HCT116 (cell line): ENCODE measurements at regions not wholly inside any gene's neighbourhood (a gene's known extent, or its start where the extent isn't known, plus 50 kb on each side); places are given as distances from the start of the nearest gene placed in this dataset.

Experiments used
- ATAC-seq: fragments of 200-7000 bp; cut with Tn5 transposase; 2 replicates; pipeline ENCODE4 v1.9.1; 2020; ENCODE audit warnings: mild to moderate bottlenecking, moderate library complexity
- BruUV-seq: library from RNA; stranded (reverse); fragments of 400-500 nt; replicated peaks from 2 replicates; lab custom pipeline; 2021; lab: Mats Ljungman, UMichigan
- CTCF ChIA-PET: fragments of 300-600 bp; sonication (Branson Sonifier 250); formaldehyde crosslinking; loops from one replicate; lab custom pipeline; 2021; ENCODE audit warnings: antibody characterized with exemption; lab: Charles Lee
- POLR2A ChIA-PET: fragments of 300-600, 350-600 bp; sonication (Branson Sonifier 250); formaldehyde crosslinking; loops from one replicate; lab custom pipeline; 2021; ENCODE audit warnings: antibody characterized with exemption; lab: Charles Lee
- RAD21 ChIA-PET, 2 experiments: fragments of 300-600 bp; sonication (Branson Sonifier 250); formaldehyde crosslinking; loops; one replicate each; lab custom pipeline; 2023; ENCODE audit warnings: low total read pairs in 2 of 2; ENCODE audit not compliant: uncharacterized antibody in 2 of 2, unreplicated experiment in 2 of 2, low non-redundant PET in 1 of 2; lab: Charles Lee
- DNase-seq: peaks from one replicate; pipeline ENCODE4 v3.0.0-alpha.2; 2010; ENCODE audit warnings: low read depth, low spot score
- H2AFZ ChIP-seq: fragments of 200-600 bp; shearing (Covaris generic), sonication (generic); 2 replicates; pipeline ENCODE4 v1.6.1; 2017; ENCODE audit warnings: low read depth, mixed run types, mixed read lengths, antibody characterized with exemption, low read length; ENCODE audit not compliant: poor library complexity, severe bottlenecking
- H3K27ac ChIP-seq: 2 replicates; pipeline ENCODE4 v1.5.1; 2012; ENCODE audit warnings: low read depth, low read length
- H3K27me3 ChIP-seq: fragments of 200-600 bp; sonication (generic); 2 replicates; pipeline ENCODE4 v1.6.1; 2016; ENCODE audit warnings: mixed run types, low read length, mixed read lengths; ENCODE audit not compliant: insufficient read depth
- H3K36me3 ChIP-seq, 2 experiments: fragments of 200-500 bp in 1 of 2; fragments of 200-600 bp in 1 of 2; sonication (Bioruptor generic) in 1 of 2; sonication (generic) in 1 of 2; 2 replicates each; pipeline versions ENCODE4 v1.5.1 to v1.6.1; 2014 to 2016; ENCODE audit warnings: low read length in 2 of 2, inconsistent platforms in 1 of 2, mixed read lengths in 1 of 2, mixed run types in 1 of 2; ENCODE audit not compliant: insufficient read depth in 2 of 2, control insufficient read depth in 1 of 2
- H3K4me1 ChIP-seq, 2 experiments: fragments of 200-600 bp in 1 of 2; sonication (generic) in 1 of 2; 2 replicates each; pipeline versions ENCODE4 v1.5.1 to v1.6.1; 2012 to 2017; ENCODE audit warnings: low read length in 2 of 2, inconsistent platforms in 1 of 2, mild to moderate bottlenecking in 1 of 2, mixed read lengths in 1 of 2, mixed run types in 1 of 2, moderate library complexity in 1 of 2; ENCODE audit not compliant: insufficient read depth in 2 of 2, control insufficient read depth in 1 of 2
- H3K4me2 ChIP-seq: fragments of 200-600 bp; sonication (generic); 2 replicates; pipeline ENCODE4 v1.6.1; 2017; ENCODE audit warnings: mixed run types, low read length, mixed read lengths
- H3K4me3 ChIP-seq, 2 experiments: fragments of 200-600 bp in 1 of 2; sonication (generic) in 1 of 2; replicated peaks in 1 of 2; 2 replicates each; pipeline ENCODE4 v1.5.1; 2011 to 2016; ENCODE audit warnings: low read length in 2 of 2, control low read depth in 1 of 2, low read depth in 1 of 2, mild to moderate bottlenecking in 1 of 2, mixed read lengths in 1 of 2, mixed run types in 1 of 2
- H3K79me2 ChIP-seq: fragments of 200-600 bp; sonication (generic); 2 replicates; pipeline ENCODE4 v1.6.1; 2017; ENCODE audit warnings: mild to moderate bottlenecking, mixed run types, low read length, moderate library complexity, mixed read lengths; ENCODE audit not compliant: insufficient read depth
- H3K9ac ChIP-seq: fragments of 200-600 bp; sonication (generic); 2 replicates; pipeline ENCODE4 v1.6.1; 2016; ENCODE audit warnings: low read length, mixed read lengths
- H3K9me2 ChIP-seq: fragments of 200-600 bp; sonication (generic), shearing (Covaris generic); 2 replicates; pipeline ENCODE4 v1.6.1; 2017; ENCODE audit warnings: mixed run types, mild to moderate bottlenecking, moderate library complexity; ENCODE audit not compliant: insufficient read depth
- H3K9me3 ChIP-seq, 2 experiments: fragments of 200-500 bp in 1 of 2; fragments of 200-600 bp in 1 of 2; sonication (Bioruptor generic) in 1 of 2; sonication (generic) in 1 of 2; 2 replicates each; pipeline ENCODE4 v1.6.1; 2014 to 2017; ENCODE audit warnings: low read length in 2 of 2, mixed read lengths in 2 of 2, inconsistent platforms in 1 of 2, low read depth in 1 of 2, mild to moderate bottlenecking in 1 of 2, mixed run types in 1 of 2, moderate library complexity in 1 of 2; ENCODE audit not compliant: control insufficient read depth in 1 of 2, insufficient read depth in 1 of 2
- H4K20me1 ChIP-seq: fragments of 200-600 bp; sonication (generic), shearing (Covaris generic); 2 replicates; pipeline ENCODE4 v1.6.1; 2017; ENCODE audit warnings: mixed run types, mild to moderate bottlenecking, moderate library complexity; ENCODE audit not compliant: insufficient read depth
- CBX3 ChIP-seq: IDR thresholded peaks from 2 replicates; pipeline ENCODE4 v1.6.1; 2012; ENCODE audit warnings: low read depth
- EGR1 ChIP-seq: IDR thresholded peaks from 2 replicates; pipeline ENCODE4 v1.6.1; 2012; ENCODE audit warnings: low read depth
- ELF1 ChIP-seq: IDR thresholded peaks from 2 replicates; pipeline ENCODE4 v1.6.1; 2012; ENCODE audit warnings: low read depth, borderline replicate concordance
- EZH2 ChIP-seq: fragments of 200-600 bp; sonication (generic); IDR thresholded peaks from 2 replicates; pipeline ENCODE4 v1.6.1; 2017; ENCODE audit warnings: antibody characterized with exemption, mixed run types
- FOSL1 ChIP-seq: IDR thresholded peaks from 2 replicates; pipeline ENCODE4 v1.6.1; 2012; ENCODE audit warnings: low read depth
- SRF ChIP-seq: IDR thresholded peaks from 2 replicates; pipeline ENCODE4 v1.6.1; 2012; ENCODE audit warnings: low read depth
- TCF7L2 ChIP-seq: IDR thresholded peaks from 2 replicates; pipeline ENCODE4 v1.7.0; 2011; ENCODE audit warnings: borderline replicate concordance, inconsistent platforms; ENCODE audit not compliant: insufficient read depth, insufficient read length; ENCODE audit errors: extremely low read depth
- YY1 ChIP-seq: IDR thresholded peaks from 2 replicates; pipeline ENCODE4 v1.6.1; 2011; ENCODE audit warnings: low read length, low read depth, moderate library complexity, mild to moderate bottlenecking; ENCODE audit not compliant: insufficient replicate concordance; ENCODE audit errors: extremely low read depth
- ZNF274 ChIP-seq: fragments of 200-500 bp; sonication (Bioruptor generic); IDR thresholded peaks from 2 replicates; pipeline ENCODE4 v1.6.1; 2014; ENCODE audit warnings: mild to moderate bottlenecking, low read depth, low read length, inconsistent platforms
- intact Hi-C: fragments of 100-400 bp; cut with micrococcal nuclease; formaldehyde crosslinking; loops from 2 replicates; pipeline ENCODE4 v1.10.0; 2022
- TF ChIP-seq, protein P1 (sequence below): IDR thresholded peaks from 2 replicates; pipeline ENCODE4 v1.6.1; 2012

- no peak for TF ChIP-seq TCF7L2
- TF ChIP-seq YY1, result no peak
- no peak for TF ChIP-seq ELF1
- TF ChIP-seq SRF, result no peak
- no peak for TF ChIP-seq FOSL1
Observed at GRCh38 chr2:20543469-20544152, 96.7 kb downstream of the RHOB start (continued).

DNA sequence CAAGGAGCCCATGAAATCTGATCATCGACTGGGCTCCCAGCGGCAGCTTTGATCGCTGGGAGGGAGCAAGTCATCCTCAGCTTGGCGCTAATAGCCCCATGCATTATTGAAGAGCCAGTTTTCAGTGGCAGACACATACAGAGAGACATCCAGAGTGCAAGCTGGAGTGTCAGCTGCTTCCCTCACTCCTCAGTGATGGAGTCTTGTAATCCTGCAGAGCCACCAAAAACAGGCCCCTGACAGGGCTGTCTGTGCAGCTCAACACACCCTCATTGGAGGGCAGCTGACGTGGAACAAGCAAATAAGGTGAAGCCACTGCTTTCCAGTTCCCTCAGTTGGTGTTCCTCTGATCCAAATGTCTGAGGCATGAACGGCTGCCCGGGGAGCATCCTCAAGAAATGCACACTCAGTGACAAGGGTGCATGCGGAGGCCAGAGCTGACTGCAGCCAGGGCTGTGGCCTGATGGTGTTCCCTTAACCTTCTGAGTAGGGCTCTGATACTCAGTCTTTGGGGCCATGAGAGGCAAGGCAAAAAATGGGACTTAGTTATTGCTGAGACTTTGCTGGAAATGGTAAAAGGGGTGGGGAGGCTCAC lies 97.4 kb downstream of the RHOB start:
- no peak for ATAC-seq
- Histone ChIP-seq H2AFZ (no peak overlapping the region), H3K9ac (no peak overlapping the region), H3K27me3 (no peaks in the 10 kb centered on the region), H3K36me3 (no peaks in the 10 kb centered on the region), H3K9me3 (peaks cover 0 to 3% of the 10 kb centered on the region in 2 experiments; a peak in 1 of 4 replicates), H4K20me1 (no peaks in the 10 kb centered on the region), H3K79me2 (no peaks in the 10 kb centered on the region), H3K27ac (no peak overlapping the region), H3K9me2 (no peaks in the 10 kb centered on the region), H3K4me1 (peaks cover 0 to 6% of the 10 kb centered on the region in 2 experiments; a peak in 2 of 4 replicates), H3K4me2 (no peak overlapping the region), H3K4me3 (no peak overlapping the region)
- TF ChIP-seq, protein P1, sequence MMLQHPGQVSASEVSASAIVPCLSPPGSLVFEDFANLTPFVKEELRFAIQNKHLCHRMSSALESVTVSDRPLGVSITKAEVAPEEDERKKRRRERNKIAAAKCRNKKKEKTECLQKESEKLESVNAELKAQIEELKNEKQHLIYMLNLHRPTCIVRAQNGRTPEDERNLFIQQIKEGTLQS, result no peak
- TF ChIP-seq EZH2 (no peak), ZNF274 (no peak), SRF (no peak), CBX3 (no peak), EGR1 (no peak)
- ChIA-PET RAD21 (no interaction called here), CTCF (no interaction called here), POLR2A (no interaction called here)
- no TSS peak for BruUV-seq
- DNase-seq, result no peak
- intact Hi-C loops, result no loop called here
